Stomach smooth muscle (tissue), 2 donors: ENCODE measurements at regions not wholly inside any gene's neighbourhood (a gene's known extent, or its start where the extent isn't known, plus 50 kb on each side); places are given as distances from the start of the nearest gene placed in this dataset.

Source experiments
- H3K27ac ChIP-seq: one replicate; pipeline ENCODE4 v1.7.0; 2013; ENCODE audit warnings: mild to moderate bottlenecking, low read length, inconsistent platforms
- H3K27me3 ChIP-seq, 2 donors: one replicate each; pipeline ENCODE4 v1.7.0; 2013; ENCODE audit warnings: low read length in 2 of 2; ENCODE audit not compliant: insufficient read depth in 2 of 2, control insufficient read depth in 1 of 2
- H3K36me3 ChIP-seq, 2 donors: one replicate each; pipeline ENCODE4 v1.7.0; 2013; ENCODE audit warnings: low read length in 2 of 2; ENCODE audit not compliant: control insufficient read depth in 2 of 2, insufficient read depth in 2 of 2
- H3K4me1 ChIP-seq: one replicate; pipeline ENCODE4 v1.7.0; 2013; ENCODE audit warnings: low read length; ENCODE audit not compliant: control insufficient read depth, insufficient read depth
- H3K4me3 ChIP-seq, 2 donors: one replicate each; pipeline ENCODE4 v1.7.0; 2013; ENCODE audit warnings: low read length in 2 of 2
- H3K9ac ChIP-seq, 2 donors: one replicate each; pipeline ENCODE4 v1.7.0; 2013; ENCODE audit warnings: low read length in 2 of 2, mild to moderate bottlenecking in 1 of 2
- H3K9me3 ChIP-seq, 2 donors: one replicate each; pipeline ENCODE4 v1.7.0; 2013; ENCODE audit warnings: low read length in 2 of 2; ENCODE audit not compliant: control insufficient read depth in 2 of 2
- donor health status: healthy.
- donor health status: Pancreatic carcinoma.

DNA sequence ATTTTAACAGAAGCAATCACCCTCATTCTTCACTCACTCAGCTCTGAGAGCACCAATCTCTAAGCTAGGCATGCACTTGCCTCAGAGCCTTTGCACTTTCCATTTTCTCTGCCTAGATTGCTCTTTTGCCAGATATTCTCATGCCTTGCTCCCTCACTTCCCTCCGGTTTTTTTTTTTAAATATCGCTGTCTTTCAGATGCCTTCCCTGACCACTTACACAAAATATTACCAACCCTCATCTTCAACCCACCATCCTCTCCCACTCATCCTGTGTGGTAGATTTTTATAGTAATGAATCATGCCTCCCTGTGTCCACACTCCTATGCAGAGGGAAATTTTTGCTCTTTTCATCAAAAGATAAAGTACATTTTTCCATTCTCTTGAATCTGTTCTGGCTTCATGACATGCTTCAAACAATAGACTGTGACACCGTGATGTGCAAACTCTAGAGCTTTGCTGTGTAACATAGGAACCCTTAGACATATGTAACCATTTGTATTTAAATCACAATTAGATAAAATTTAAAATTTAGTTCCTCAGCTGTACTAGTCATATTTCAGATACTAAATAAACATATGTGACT, 437.1 kb downstream of the UTRN start:
- Histone ChIP-seq H3K27me3 (no peaks in the 10 kb centered on the region), H3K4me3 (no peak overlapping the region), H3K36me3 (peaks cover 0 to 2% of the 10 kb centered on the region in 2 donors), H3K9ac (no peak overlapping the region), H3K4me1 (no peaks in the 10 kb centered on the region), H3K27ac (no peak overlapping the region), H3K9me3 (no peaks in the 10 kb centered on the region)

DNA sequence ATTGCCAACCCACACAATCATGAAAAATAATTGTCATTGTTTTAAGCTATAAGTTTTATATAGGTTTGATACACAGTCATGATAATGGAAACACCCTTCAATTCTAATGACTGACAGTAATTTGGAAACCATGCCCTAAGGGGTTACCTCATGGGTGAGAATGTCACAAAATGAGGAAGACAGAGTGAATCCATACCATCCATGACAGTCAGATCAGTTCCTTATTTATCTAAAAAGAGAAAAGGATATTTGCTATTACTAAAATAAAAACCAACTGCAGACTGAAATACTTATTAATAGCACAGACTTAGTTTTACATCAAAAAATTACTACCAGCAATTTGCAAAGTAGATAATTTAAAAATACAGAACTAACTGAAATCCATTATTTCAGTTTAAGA, 437.8 kb downstream of the UTRN start:
- no peaks in the 10 kb centered on the region for H3K4me1 ChIP-seq
- no peak overlapping the region for H3K9ac ChIP-seq
- no peak overlapping the region for H3K27ac ChIP-seq
- H3K9me3 ChIP-seq: no peaks in the 10 kb centered on the region
- no peak overlapping the region for H3K4me3 ChIP-seq
- H3K36me3 ChIP-seq: peaks cover 0 to 2% of the 10 kb centered on the region in 2 donors
- H3K27me3 ChIP-seq: no peaks in the 10 kb centered on the region

DNA sequence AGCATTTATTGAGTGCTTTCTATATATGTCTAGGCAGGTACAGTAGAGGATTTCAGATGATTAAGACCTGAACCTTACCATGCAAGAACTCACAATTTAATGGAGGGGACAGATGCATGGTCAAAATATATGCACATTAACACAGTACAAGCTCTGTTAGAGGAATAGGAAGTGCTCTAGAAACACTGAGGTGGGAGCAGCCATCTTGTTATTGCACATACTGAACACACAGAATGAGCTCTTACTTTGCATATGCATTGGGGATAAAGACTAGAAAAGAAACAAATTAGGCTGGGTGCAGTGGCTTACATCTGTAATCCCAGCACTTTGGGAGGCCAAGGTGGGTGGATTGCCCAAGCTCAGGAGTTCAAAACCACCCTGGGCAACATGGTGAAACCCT, 438.3 kb downstream of the UTRN start:
- Histone ChIP-seq H3K27ac (no peak overlapping the region), H3K36me3 (peaks cover 0 to 2% of the 10 kb centered on the region in 2 donors), H3K9me3 (no peaks in the 10 kb centered on the region), H3K27me3 (no peaks in the 10 kb centered on the region), H3K4me3 (no peak overlapping the region), H3K4me1 (no peaks in the 10 kb centered on the region), H3K9ac (no peak overlapping the region)

DNA sequence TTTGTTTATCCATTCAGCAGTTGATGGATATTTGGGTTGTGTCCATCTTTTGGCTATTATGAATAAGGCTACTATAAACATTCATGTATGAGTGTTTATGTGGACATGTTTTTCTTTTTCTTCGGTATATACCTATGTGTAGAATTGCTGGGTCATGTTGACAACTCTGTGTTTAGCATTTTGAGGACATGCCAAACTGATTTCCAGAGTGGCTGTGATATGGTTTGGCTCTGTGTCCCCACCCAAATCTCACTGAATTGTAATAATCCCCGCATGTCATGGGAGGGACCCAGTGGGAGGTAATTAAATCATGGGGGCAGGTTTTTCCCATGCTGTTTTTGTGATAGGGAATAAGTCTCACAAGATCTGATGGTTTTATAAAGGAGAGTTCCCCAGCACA, 439.7 kb downstream of the UTRN start:
- Histone ChIP-seq H3K27me3 (no peaks in the 10 kb centered on the region), H3K27ac (no peak overlapping the region), H3K4me3 (no peak overlapping the region), H3K9me3 (no peaks in the 10 kb centered on the region), H3K4me1 (no peaks in the 10 kb centered on the region), H3K9ac (no peak overlapping the region), H3K36me3 (peaks cover 0 to 1% of the 10 kb centered on the region in 2 donors)

DNA sequence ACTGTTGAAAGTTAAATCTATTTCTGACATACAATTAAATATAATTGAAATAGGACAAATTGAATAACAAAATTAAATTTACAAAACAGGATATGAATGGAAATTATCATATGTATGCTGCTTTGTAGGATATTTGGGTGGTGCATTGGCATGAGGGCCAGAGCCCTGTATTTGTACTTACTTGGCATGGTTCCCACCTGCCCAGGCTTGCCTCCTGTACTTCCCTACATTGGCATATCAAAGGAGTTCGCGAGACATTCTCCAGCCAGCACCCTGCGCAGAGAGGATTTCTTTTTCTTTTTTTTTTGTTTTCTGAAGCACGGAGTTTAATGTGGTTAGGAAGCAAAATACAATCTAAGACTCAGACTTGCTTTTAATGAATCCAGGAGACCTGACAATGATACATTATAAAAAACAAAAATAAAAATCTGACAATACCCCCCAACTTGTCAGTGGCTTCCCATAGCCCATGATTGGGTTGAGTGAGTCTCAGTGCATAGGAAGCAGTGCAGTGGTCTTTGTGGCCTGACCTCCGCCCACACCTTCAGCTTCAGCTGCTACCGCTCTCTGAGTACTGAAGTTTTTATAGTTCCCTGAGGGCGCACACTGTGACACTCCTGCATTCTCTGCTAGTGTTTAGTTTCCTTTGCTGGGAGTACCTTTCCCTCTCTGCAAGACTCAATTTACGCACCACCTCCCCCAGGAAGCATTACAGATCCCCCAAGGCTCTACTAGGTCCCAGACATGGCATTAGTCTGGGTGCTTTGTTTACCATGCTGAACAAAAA, 440.8 kb downstream of the UTRN start:
- no peaks in the 10 kb centered on the region for H3K27me3 ChIP-seq
- no peak overlapping the region for H3K27ac ChIP-seq
- no peak overlapping the region for H3K9ac ChIP-seq
- H3K9me3 ChIP-seq: no peaks in the 10 kb centered on the region
- peak overlapping the region in 1 of 2 donors; percentile 1 for H3K4me3 ChIP-seq
- H3K4me1 ChIP-seq: no peaks in the 10 kb centered on the region
- no peaks in the 10 kb centered on the region for H3K36me3 ChIP-seq

DNA sequence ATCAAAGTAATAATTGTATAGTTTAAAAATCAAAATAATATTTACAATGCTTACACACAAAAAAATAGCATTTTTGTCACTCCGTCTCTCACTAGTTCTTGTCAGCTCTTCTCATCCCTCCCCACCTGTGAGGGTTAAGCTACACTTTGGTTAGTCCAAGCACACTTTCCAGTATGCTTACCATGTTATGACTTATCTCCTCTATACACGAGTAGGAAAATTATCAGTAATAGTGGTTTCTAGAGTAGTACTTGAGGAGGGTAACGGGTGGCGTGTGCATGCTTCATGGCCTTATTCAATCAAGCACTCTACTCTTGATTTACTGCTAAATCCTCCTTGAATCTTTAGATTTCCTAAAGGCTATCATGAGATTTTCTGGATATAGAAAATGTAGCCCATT, 443.7 kb downstream of the UTRN start:
- H3K4me3 ChIP-seq: no peak overlapping the region
- H3K27me3 ChIP-seq: no peaks in the 10 kb centered on the region
- H3K27ac ChIP-seq: no peak overlapping the region
- peaks cover 0 to 9% of the 10 kb centered on the region in 2 donors for H3K36me3 ChIP-seq
- no peaks in the 10 kb centered on the region for H3K4me1 ChIP-seq
- H3K9ac ChIP-seq: no peak overlapping the region
- H3K9me3 ChIP-seq: no peaks in the 10 kb centered on the region

DNA sequence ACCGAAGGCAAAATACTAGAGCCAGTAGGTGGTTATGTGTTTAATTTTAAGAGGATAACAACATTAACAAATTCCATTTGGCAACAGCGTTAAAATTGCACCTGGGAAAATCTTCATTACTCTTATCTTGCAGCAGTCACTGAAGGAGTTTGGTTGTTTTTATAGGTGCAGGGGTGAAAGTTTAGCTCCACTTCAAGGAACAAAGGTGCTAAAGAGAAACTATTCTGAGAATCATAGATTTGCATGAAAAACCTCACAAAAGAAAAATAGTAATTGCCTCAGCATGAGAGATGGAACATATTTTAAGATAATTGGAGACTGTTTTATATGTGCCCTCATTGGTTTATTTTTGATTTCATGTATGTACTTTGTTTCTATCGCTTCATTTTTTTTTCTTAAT, 444.4 kb downstream of the UTRN start:
- peaks cover 0 to 9% of the 10 kb centered on the region in 2 donors for H3K36me3 ChIP-seq
- H3K9ac ChIP-seq: no peak overlapping the region
- no peaks in the 10 kb centered on the region for H3K27me3 ChIP-seq
- no peaks in the 10 kb centered on the region for H3K9me3 ChIP-seq
- no peak overlapping the region for H3K27ac ChIP-seq
- no peak overlapping the region for H3K4me3 ChIP-seq
- H3K4me1 ChIP-seq: no peaks in the 10 kb centered on the region

DNA sequence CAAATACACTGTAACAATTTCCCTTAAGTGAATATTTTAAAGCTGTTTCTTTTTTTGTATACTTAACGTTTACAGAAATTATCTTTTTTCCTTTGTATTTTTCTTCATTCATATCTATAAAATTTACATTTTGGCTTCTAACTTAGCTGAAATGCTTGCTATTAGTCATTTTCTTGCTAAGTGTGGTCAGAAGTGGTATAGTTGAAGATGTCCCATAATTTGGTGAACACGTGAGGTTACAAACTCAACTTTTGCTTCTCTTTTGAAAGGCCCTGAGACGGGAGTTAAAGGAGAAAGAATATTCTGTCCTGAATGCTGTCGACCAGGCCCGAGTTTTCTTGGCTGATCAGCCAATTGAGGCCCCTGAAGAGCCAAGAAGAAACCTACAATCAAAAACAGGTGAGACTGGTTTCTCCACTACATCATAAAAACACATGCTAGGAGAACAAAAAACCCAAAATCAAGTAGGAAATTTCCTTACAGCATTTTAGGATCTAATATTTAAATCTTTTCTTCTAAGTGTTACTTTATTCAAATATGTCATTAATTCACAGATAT, 445.0 kb downstream of the UTRN start:
- H3K27ac ChIP-seq: no peak overlapping the region
- H3K36me3 ChIP-seq: peaks cover 0 to 9% of the 10 kb centered on the region in 2 donors
- no peak overlapping the region for H3K9ac ChIP-seq
- H3K27me3 ChIP-seq: no peaks in the 10 kb centered on the region
- H3K9me3 ChIP-seq: no peaks in the 10 kb centered on the region
- no peak overlapping the region for H3K4me3 ChIP-seq
- no peaks in the 10 kb centered on the region for H3K4me1 ChIP-seq

DNA sequence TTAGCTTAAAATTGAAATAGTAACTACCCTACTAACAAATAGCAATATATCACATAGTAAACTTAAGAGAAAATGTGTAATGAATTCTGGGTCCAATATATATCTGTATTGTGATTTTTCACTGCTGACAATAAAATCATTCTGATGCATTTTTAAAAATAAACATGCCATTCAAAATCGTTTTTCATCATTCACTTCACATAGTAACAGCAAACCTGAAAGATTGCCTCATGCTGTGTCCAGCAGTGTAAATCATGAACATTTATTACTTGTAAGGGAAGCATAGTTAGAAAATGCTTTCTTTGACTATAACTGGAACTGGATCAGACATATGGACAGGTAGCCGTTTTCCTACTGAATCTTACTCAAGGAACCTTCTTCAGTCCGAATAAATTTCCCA, 446.1 kb downstream of the UTRN start:
- Histone ChIP-seq H3K4me3 (no peak overlapping the region), H3K27ac (no peak overlapping the region), H3K9ac (no peak overlapping the region), H3K36me3 (peaks cover 0 to 9% of the 10 kb centered on the region in 2 donors), H3K4me1 (no peaks in the 10 kb centered on the region), H3K27me3 (no peaks in the 10 kb centered on the region), H3K9me3 (no peaks in the 10 kb centered on the region)

DNA sequence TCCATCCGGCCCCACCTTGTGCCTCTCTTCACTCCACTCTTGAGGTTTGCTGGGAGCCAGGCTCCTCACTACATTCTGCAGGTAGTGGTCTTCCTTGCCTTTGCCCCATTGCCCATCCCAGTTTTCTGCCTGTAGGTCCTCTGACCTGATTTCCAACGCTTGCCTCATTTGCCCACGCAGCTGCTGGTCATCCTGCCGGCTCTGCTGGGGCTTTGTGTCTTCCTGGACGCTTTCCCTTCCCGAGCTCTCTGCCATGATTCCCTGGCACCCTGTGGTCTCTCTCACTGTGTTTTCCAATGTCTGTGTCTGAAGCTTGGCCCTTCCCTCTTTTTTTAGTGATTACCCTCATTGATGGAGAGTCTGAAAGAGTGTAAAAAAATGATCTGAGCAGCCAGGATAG, 451.6 kb downstream of the UTRN start:
- Histone ChIP-seq H3K4me1 (no peaks in the 10 kb centered on the region), H3K27me3 (no peaks in the 10 kb centered on the region), H3K9ac (no peak overlapping the region), H3K4me3 (no peak overlapping the region), H3K9me3 (no peaks in the 10 kb centered on the region), H3K27ac (no peak overlapping the region), H3K36me3 (peaks cover 2 to 4% of the 10 kb centered on the region in 2 donors)

DNA sequence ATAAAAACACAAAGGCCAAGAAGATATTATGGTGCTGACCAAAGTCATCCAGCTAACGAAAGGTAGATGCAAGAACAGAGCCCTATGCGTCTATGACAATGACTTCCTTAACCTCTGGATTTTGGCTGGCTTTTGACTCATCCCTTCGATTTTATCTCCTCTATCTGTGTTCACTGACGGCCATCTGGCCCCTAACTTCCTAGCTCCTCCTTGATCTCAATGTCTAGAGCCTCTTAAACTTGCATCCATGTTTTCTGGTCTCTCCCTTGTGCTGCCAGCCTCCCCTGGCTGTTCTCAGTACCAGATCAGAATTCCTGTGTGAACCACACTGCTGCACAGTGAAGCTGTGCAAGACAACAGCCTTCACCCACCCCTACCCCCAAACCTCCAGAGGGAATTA, 452.9 kb downstream of the UTRN start:
- Histone ChIP-seq H3K9ac (no peak overlapping the region), H3K36me3 (peaks cover 0 to 2% of the 10 kb centered on the region in 2 donors), H3K9me3 (no peaks in the 10 kb centered on the region), H3K4me3 (no peak overlapping the region), H3K27me3 (no peaks in the 10 kb centered on the region), H3K27ac (no peak overlapping the region), H3K4me1 (no peaks in the 10 kb centered on the region)
